K562 (cell line): ENCODE measurements at regions not wholly inside any gene's neighbourhood (a gene's known extent, or its start where the extent isn't known, plus 50 kb on each side); places are given as distances from the start of the nearest gene placed in this dataset.
A peak's percentile ranks its signal among the peaks of the same experiment; 100 is the strongest.

Experiments
- COPS2 ChIP-seq: fragments of 450-650 bp; conservative IDR thresholded peaks from 2 replicates; pipeline ENCODE4 v1.6.1; 2016; ENCODE audit warnings: mild to moderate bottlenecking, moderate library complexity
- KDM1A ChIP-seq, 2 experiments: fragments of 450-650 bp; IDR thresholded peaks; 2 replicates each; pipeline ENCODE4 v1.6.1; 2016; ENCODE audit warnings: mild to moderate bottlenecking in 2 of 2
- MAFK ChIP-seq: IDR thresholded peaks from 2 replicates; pipeline ENCODE4 v1.6.1; 2011; ENCODE audit warnings: low read length, improper control_type of control experiment
- MBD1 ChIP-seq: fragments of 250-450 bp; sonication (Bioruptor Pico); IDR thresholded peaks from 2 replicates; pipeline ENCODE4 v1.8.0; 2022; ENCODE audit warnings: inconsistent platforms
- MGA ChIP-seq: fragments of 450-650 bp; IDR thresholded peaks from 2 replicates; pipeline ENCODE4 v1.6.1; 2016; ENCODE audit warnings: mild to moderate bottlenecking, moderate library complexity
- RB1 ChIP-seq: fragments of 450-650 bp; IDR thresholded peaks from 2 replicates; pipeline ENCODE4 v1.6.1; 2017; ENCODE audit warnings: low read depth, mild to moderate bottlenecking
- SIRT6 ChIP-seq: IDR thresholded peaks from one replicate; pipeline ENCODE4 v1.6.1; 2012; ENCODE audit warnings: low read depth, mild to moderate bottlenecking, control low read depth, inconsistent platforms, low read length, moderate library complexity
- SLC30A9 ChIP-seq: fragments of 250-450 bp; sonication (Bioruptor Pico); IDR thresholded peaks from 2 replicates; pipeline ENCODE4 v1.8.0; 2022; ENCODE audit warnings: mild to moderate bottlenecking, moderate library complexity
- STAT5A ChIP-seq: IDR thresholded peaks from 2 replicates; pipeline ENCODE4 v1.6.1; 2012; ENCODE audit warnings: low read length, inconsistent platforms, borderline replicate concordance
- TEAD4 ChIP-seq, 2 experiments: sonication (generic) in 1 of 2; formaldehyde crosslinking in 1 of 2; IDR thresholded peaks; 2 replicates each; pipeline versions ENCODE4 v1.6.1 to v1.8.0; 2012 to 2022; ENCODE audit warnings: borderline replicate concordance in 1 of 2, inconsistent platforms in 1 of 2, low read length in 1 of 2, mild to moderate bottlenecking in 1 of 2, missing genetic modification reagents in 1 of 2
- TFAP4 ChIP-seq: sonication (generic); formaldehyde crosslinking; IDR thresholded peaks from 2 replicates; pipeline ENCODE4 v1.8.0; 2022; ENCODE audit warnings: missing genetic modification reagents, mild to moderate bottlenecking, moderate library complexity, borderline replicate concordance
- ZC3H11A ChIP-seq: IDR thresholded peaks from 2 replicates; pipeline ENCODE4 v1.6.1; 2012; ENCODE audit warnings: low read depth, low read length, improper control_type of control experiment
- ZNF316 ChIP-seq: fragments of 450-650 bp; IDR thresholded peaks from 2 replicates; pipeline ENCODE4 v1.6.1; 2016
- ZNF76 ChIP-seq: fragments of 250-450 bp; sonication (Bioruptor Pico); IDR thresholded peaks from 2 replicates; pipeline ENCODE4 v1.4.0; 2020; ENCODE audit warnings: mild to moderate bottlenecking, moderate library complexity, borderline replicate concordance

- TF ChIP-seq MGA (no peak), MBD1 (CRISPR knock-in tag) (no peak), ZC3H11A (no peak), STAT5A (no peak), RB1 (no peak), KDM1A (IDR thresholded peaks at IDR 0.05) (no peak), SIRT6 (no peak), COPS2 (no peak), TEAD4 (IDR thresholded peaks at IDR 0.05; ENCODE audit: low read length) (peak; percentile 35; the same call in 1 of the 2 replicates), TEAD4 (CRISPR knock-in tag; IDR thresholded peaks at IDR 0.05; ENCODE audit: borderline replicate concordance) (no peak), MAFK (0 out of 2 replicates have a peak, but pooled peaks have one; percentile 7), SLC30A9 (CRISPR knock-in tag) (no peak), ZNF316 (no peak), TFAP4 (CRISPR knock-in tag) (no peak), ZNF76 (CRISPR knock-in tag) (no peak)
These were observed 98.3 kb upstream of the CD55 start (continued) for GRCh38 chr1:207223162-207223561.
